H1 (cell line): ENCODE measurements at regions not wholly inside any gene's neighbourhood (a gene's known extent, or its start where the extent isn't known, plus 50 kb on each side); places are given as distances from the start of the nearest gene placed in this dataset.

ENCODE experiments used
- CTCF ChIA-PET: fragments of 300-600 bp; sonication (Branson Sonifier 250); formaldehyde crosslinking; loops from one replicate; lab custom pipeline; 2021; ENCODE audit not compliant: partially characterized antibody; lab: Charles Lee
- POLR2A ChIA-PET: fragments of 300-600 bp; sonication (Branson Sonifier 250); formaldehyde crosslinking; loops from one replicate; lab custom pipeline; 2021; ENCODE audit warnings: inconsistent platforms; ENCODE audit not compliant: partially characterized antibody; lab: Charles Lee
- DNase-seq, 2 experiments: peaks; one replicate each; pipeline versions ENCODE4 v3.0.0 to v3.0.0-alpha.2; 2010 to 2022; ENCODE audit warnings: low spot score in 2 of 2, low read depth in 1 of 2, mixed read lengths in 1 of 2
- FAIRE-seq: peaks from 2 replicates; lab custom pipeline; 2011; peaks lifted over from hg19 to GRCh38; lab: Jason Lieb, UNC
- H2AFZ ChIP-seq: 2 replicates; pipeline ENCODE4 v1.8.1; 2012; ENCODE audit warnings: low read length, inconsistent platforms
- H2AK5ac ChIP-seq: 2 replicates; pipeline ENCODE4 v1.6.1; 2013; ENCODE audit warnings: low read depth, low read length
- H2BK120ac ChIP-seq: replicated peaks from 2 replicates; pipeline ENCODE3; 2013; ENCODE audit warnings: low read depth, low read length, inconsistent platforms
- H2BK12ac ChIP-seq: 2 replicates; pipeline ENCODE4 v1.6.1; 2013; ENCODE audit warnings: low read depth, low read length
- H2BK15ac ChIP-seq: 2 replicates; pipeline ENCODE4 v1.6.1; 2013; ENCODE audit warnings: low read length
- H2BK20ac ChIP-seq: 2 replicates; pipeline ENCODE4 v1.6.1; 2013; ENCODE audit warnings: low read length
- H2BK5ac ChIP-seq: 2 replicates; pipeline ENCODE4 v1.6.1; 2013; ENCODE audit warnings: low read depth, low read length
- H3K14ac ChIP-seq: 2 replicates; pipeline ENCODE4 v1.6.1; 2013; ENCODE audit warnings: inconsistent platforms; ENCODE audit not compliant: insufficient read length
- H3K18ac ChIP-seq: 2 replicates; pipeline ENCODE4 v1.6.1; 2013; ENCODE audit warnings: low read length; ENCODE audit errors: extremely low read depth
- H3K23ac ChIP-seq: 2 replicates; pipeline ENCODE4 v1.6.1; 2013; ENCODE audit warnings: inconsistent platforms; ENCODE audit not compliant: insufficient read length
- H3K23me2 ChIP-seq: 2 replicates; pipeline ENCODE4 v1.6.1; 2013; ENCODE audit warnings: low read depth, low read length
- H3K27ac ChIP-seq: 2 replicates; pipeline ENCODE4 v1.6.1; 2011; ENCODE audit warnings: low read depth, low read length, inconsistent platforms
- H3K27me3 ChIP-seq, 4 experiments: replicated peaks in 1 of 4; 1 replicate in 1 of 4; 2 replicates in 3 of 4; pipeline versions ENCODE4 v1.6.1 to v1.8.1; 2011 to 2013; ENCODE audit warnings: low read length in 3 of 4, mild to moderate bottlenecking in 3 of 4, inconsistent platforms in 2 of 4, mixed read lengths in 2 of 4, moderate library complexity in 1 of 4; ENCODE audit not compliant: control insufficient read depth in 3 of 4, insufficient read depth in 3 of 4; ENCODE audit errors: extremely low read depth in 1 of 4
- H3K36me3 ChIP-seq, 4 experiments: 2 replicates each; pipeline versions ENCODE4 v1.6.1 to v1.8.1; 2011 to 2013; ENCODE audit warnings: mild to moderate bottlenecking in 4 of 4, low read length in 3 of 4, moderate library complexity in 2 of 4, control low read depth in 1 of 4, inconsistent platforms in 1 of 4; ENCODE audit not compliant: insufficient read depth in 4 of 4, control insufficient read depth in 2 of 4
- H3K4ac ChIP-seq: replicated peaks from 2 replicates; pipeline ENCODE3; 2013; ENCODE audit warnings: low read length, low read depth, mixed read lengths, inconsistent platforms; ENCODE audit not compliant: insufficient read length
- H3K4me1 ChIP-seq, 4 experiments: replicated peaks in 1 of 4; 1 replicate in 1 of 4; 2 replicates in 3 of 4; pipeline versions ENCODE4 v1.6.1 to v1.8.1; 2011 to 2013; ENCODE audit warnings: low read length in 3 of 4, inconsistent platforms in 2 of 4, mixed read lengths in 1 of 4; ENCODE audit not compliant: insufficient read depth in 4 of 4, control insufficient read depth in 3 of 4
- H3K4me2 ChIP-seq, 2 experiments: 2 replicates each; pipeline versions ENCODE4 v1.6.1 to v1.8.1; 2011 to 2013; ENCODE audit warnings: low read depth in 2 of 2, low read length in 2 of 2, control low read depth in 1 of 2, inconsistent platforms in 1 of 2, mild to moderate bottlenecking in 1 of 2; ENCODE audit not compliant: insufficient read depth in 1 of 2
- H3K4me3 ChIP-seq, 4 experiments: fragments of 200-600, 300-600 bp in 1 of 4; sonication (generic), shearing (Covaris generic), sonication (Bioruptor Twin) in 1 of 4; 2 replicates each; pipeline versions ENCODE4 v1.5.1 to v1.8.1; 2011 to 2016; ENCODE audit warnings: low read length in 4 of 4, low read depth in 3 of 4, control low read depth in 2 of 4, inconsistent platforms in 2 of 4, mild to moderate bottlenecking in 2 of 4, mixed read lengths in 1 of 4, moderate library complexity in 1 of 4; ENCODE audit not compliant: insufficient read depth in 2 of 4; ENCODE audit errors: extremely low read depth in 1 of 4
- H3K56ac ChIP-seq: replicated peaks from 2 replicates; pipeline ENCODE3; 2013; ENCODE audit warnings: low read depth, mild to moderate bottlenecking, mixed read lengths, low read length, inconsistent platforms; ENCODE audit not compliant: insufficient read length
- H3K79me1 ChIP-seq: 2 replicates; pipeline ENCODE4 v1.6.1; 2013; ENCODE audit warnings: low read depth, low read length, control low read depth
- H3K79me2 ChIP-seq, 2 experiments: 2 replicates each; pipeline versions ENCODE4 v1.6.1 to v1.8.1; 2012 to 2013; ENCODE audit warnings: low read length in 2 of 2, mild to moderate bottlenecking in 2 of 2, inconsistent platforms in 1 of 2; ENCODE audit not compliant: insufficient read depth in 2 of 2, control insufficient read depth in 1 of 2
- H3K9ac ChIP-seq, 4 experiments: replicated peaks in 1 of 4; 1 replicate in 1 of 4; 2 replicates in 3 of 4; pipeline versions ENCODE4 v1.6.1 to v1.8.1; 2011 to 2013; ENCODE audit warnings: low read depth in 3 of 4, low read length in 3 of 4, control low read depth in 2 of 4, mild to moderate bottlenecking in 2 of 4, moderate library complexity in 2 of 4, inconsistent platforms in 1 of 4; ENCODE audit errors: extremely low read depth in 1 of 4
- H3K9me3 ChIP-seq, 2 experiments: 2 replicates each; pipeline versions ENCODE4 v1.6.1 to v1.8.1; 2012 to 2013; ENCODE audit warnings: mild to moderate bottlenecking in 2 of 2, moderate library complexity in 2 of 2, control low read depth in 1 of 2, inconsistent platforms in 1 of 2, low read depth in 1 of 2, low read length in 1 of 2, mixed read lengths in 1 of 2; ENCODE audit not compliant: insufficient read depth in 2 of 2
- H4K20me1 ChIP-seq, 2 experiments: replicated peaks in 1 of 2; 2 replicates each; pipeline versions ENCODE3 to v1.8.1; 2011 to 2013; ENCODE audit warnings: inconsistent platforms in 2 of 2, low read length in 2 of 2, mild to moderate bottlenecking in 1 of 2; ENCODE audit not compliant: insufficient read depth in 2 of 2, control insufficient read depth in 1 of 2
- H4K5ac ChIP-seq: 2 replicates; pipeline ENCODE4 v1.6.1; 2013; ENCODE audit warnings: low read length, low read depth, mixed read lengths, inconsistent platforms; ENCODE audit not compliant: insufficient read length
- H4K8ac ChIP-seq: 2 replicates; pipeline ENCODE4 v1.8.0; 2013; ENCODE audit warnings: mild to moderate bottlenecking, moderate library complexity, low read length, inconsistent platforms; ENCODE audit not compliant: insufficient read depth; ENCODE audit errors: extremely low read depth
- H4K91ac ChIP-seq: replicated peaks from 2 replicates; pipeline ENCODE3; 2013; ENCODE audit warnings: low read length, mixed read lengths, inconsistent platforms; ENCODE audit not compliant: insufficient read length
- FOSL1 ChIP-seq: IDR thresholded peaks from 2 replicates; pipeline ENCODE4 v1.6.1; 2011; ENCODE audit warnings: mild to moderate bottlenecking, low read depth, low read length, moderate library complexity; ENCODE audit not compliant: insufficient read depth
- HDAC2 ChIP-seq, 2 experiments: fragments of 300-600 bp in 1 of 2; sonication (generic) in 1 of 2; IDR thresholded peaks; 2 replicates each; pipeline ENCODE4 v1.6.1; 2011 to 2012; ENCODE audit warnings: low read depth in 2 of 2, low read length in 2 of 2, mild to moderate bottlenecking in 2 of 2, moderate library complexity in 2 of 2, borderline replicate concordance in 1 of 2, inconsistent platforms in 1 of 2
- HDAC6 ChIP-seq: IDR thresholded peaks from one replicate; pipeline ENCODE4 v1.7.1; 2012; ENCODE audit warnings: low read depth, mild to moderate bottlenecking, inconsistent platforms, low read length, moderate library complexity
- JUND ChIP-seq: IDR thresholded peaks from 2 replicates; pipeline ENCODE4 v1.6.1; 2011; ENCODE audit warnings: mild to moderate bottlenecking, improper control_type of control experiment, low read length
- POLR2A ChIP-seq, 2 experiments: IDR thresholded peaks; 1 replicate in 1 of 2; 2 replicates in 1 of 2; pipeline ENCODE4 v1.6.1; 2011; ENCODE audit warnings: low read depth in 2 of 2, low read length in 2 of 2, mild to moderate bottlenecking in 2 of 2; ENCODE audit errors: control extremely low read depth in 1 of 2
- SRF ChIP-seq: IDR thresholded peaks from 2 replicates; pipeline ENCODE4 v1.6.1; 2011; ENCODE audit warnings: mild to moderate bottlenecking, low read depth, low read length, moderate library complexity
- WGBS, 2 experiments: shearing (Covaris generic) in 1 of 2; methylation state at CpG; one replicate each; pipeline versions ENCODE4 v1.1.6 to v1.1.7; 2013 to 2015; ENCODE audit warnings: low lambda C conversion rate in 2 of 2, mixed read lengths in 2 of 2, inconsistent platforms in 1 of 2, low coverage in 1 of 2, missing lambda C conversion rate in 1 of 2; ENCODE audit not compliant: insufficient replicate concordance in 2 of 2, insufficient coverage in 1 of 2, insufficient read length in 1 of 2; ENCODE audit errors: extremely low coverage in 1 of 2, missing lambda C conversion rate in 1 of 2; 5-methylcytosine and 5-hydroxymethylcytosine counted together

DNA sequence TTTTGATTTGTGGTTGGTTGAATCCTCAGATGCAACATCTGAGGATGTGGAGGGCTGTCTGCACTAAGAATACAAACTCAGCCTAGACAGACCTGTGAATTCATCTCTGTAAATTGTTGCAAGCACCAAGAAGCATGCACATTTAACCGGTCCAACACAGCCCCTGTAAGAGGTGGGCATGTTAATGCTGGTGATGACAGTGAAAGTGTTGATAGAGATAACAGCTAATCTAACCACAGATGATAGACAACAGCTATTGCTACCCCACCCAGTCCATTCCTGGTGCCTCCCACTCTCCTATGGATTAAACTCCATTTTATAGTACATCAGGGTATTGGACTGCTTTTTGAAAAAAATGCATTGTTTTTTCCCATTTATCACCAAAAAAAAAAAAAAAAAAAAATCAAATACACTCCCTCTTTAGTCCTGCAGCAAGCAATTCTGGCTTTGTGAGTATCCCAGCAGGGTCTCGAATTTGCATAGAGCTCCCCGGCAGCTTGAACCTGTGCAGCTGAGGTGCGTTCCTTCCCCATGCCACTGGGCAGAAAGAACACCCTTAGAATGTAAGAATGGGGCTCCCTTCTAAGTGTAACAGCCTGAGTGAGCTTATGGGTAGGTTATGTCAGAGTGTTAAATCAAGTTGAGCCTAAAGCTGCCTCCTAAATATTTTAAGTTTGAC is 270.9 kb upstream of the JARID2 start:
- Histone ChIP-seq H2AK5ac (no peak overlapping the region), H2BK5ac (no peak overlapping the region), H4K5ac (no peak overlapping the region), H2BK15ac (no peak overlapping the region), H3K9ac (peak overlapping the region in 1 of 4 experiments; percentile 34; a peak in 1 of 7 replicates), H3K4me3 (0 out of 8 replicates have a peak overlapping the region, but pooled peaks of 1 of the 4 experiments have one; percentile 2), H3K27me3 (no peaks in the 10 kb centered on the region), H4K91ac (no peak overlapping the region), H3K56ac (no peak overlapping the region), H3K4me2 (no peak overlapping the region), H2BK120ac (peak overlapping the region; percentile 33), H3K4ac (no peak overlapping the region), H4K20me1 (peaks cover 0 to 1% of the 10 kb centered on the region in 2 experiments), H3K18ac (no peak overlapping the region; the same call in 1 of the 2 replicates), H3K9me3 (no peaks in the 10 kb centered on the region), H3K36me3 (peaks cover 0 to 3% (median 0%) of the 10 kb centered on the region in 4 experiments; a peak in 1 of 8 replicates), H3K79me2 (peaks cover 0 to 5% of the 10 kb centered on the region in 2 experiments; a peak in 1 of 4 replicates), H3K14ac (no peak overlapping the region), H2BK20ac (no peak overlapping the region), H3K23me2 (no peaks in the 10 kb centered on the region), H4K8ac (no peak overlapping the region), H3K27ac (no peak overlapping the region), H3K23ac (no peak overlapping the region), H2AFZ (no peak overlapping the region), H3K4me1 (peaks cover 4 to 8% (median 6%) of the 10 kb centered on the region in 4 experiments; a peak in 6 of 7 replicates), H2BK12ac (no peak overlapping the region), H3K79me1 (no peaks in the 10 kb centered on the region; the same call in 1 of the 2 replicates)
- ChIA-PET POLR2A (interaction anchor here (0.9 kb wide), 1 partner anchor 9 kb away, joined by 3 read pairs; no protein-coding TSS in a partner anchor), CTCF (interaction anchor here (0.7 kb wide), 2 partner anchors 79 to 1123 kb away, joined by 3 read pairs; no protein-coding TSS in a partner anchor)
- FAIRE-seq (peak; percentile 74), DNase-seq (no peak)
- WGBS, 2 experiments, result 27% methylated on average over 4 of the region's 4 CpGs; no CpG with 5 or more reads in 1 of the 2 experiments
- TF ChIP-seq JUND (no peak), HDAC6 (no peak), SRF (no peak), FOSL1 (no peak), POLR2A (IDR thresholded peaks at IDR 0.05; ENCODE audit: control extremely low read depth in 1 of 2, low read depth in 2 of 2, low read length in 2 of 2) (no peak), HDAC2 (IDR thresholded peaks at IDR 0.05; ENCODE audit: borderline replicate concordance in 1 of 2, low read depth in 2 of 2, low read length in 2 of 2) (no peak)
